ENCODE measurements at regions not wholly inside any gene's neighbourhood (a gene's known extent, or its start where the extent isn't known, plus 50 kb on each side); places are given as distances from the start of the nearest gene placed in this dataset.
"Not testable (repeated sequence)": the region's sequence is repeated elsewhere in the genome, so short reads cannot be mapped to it uniquely, and the experiment has no call there.

DNA sequence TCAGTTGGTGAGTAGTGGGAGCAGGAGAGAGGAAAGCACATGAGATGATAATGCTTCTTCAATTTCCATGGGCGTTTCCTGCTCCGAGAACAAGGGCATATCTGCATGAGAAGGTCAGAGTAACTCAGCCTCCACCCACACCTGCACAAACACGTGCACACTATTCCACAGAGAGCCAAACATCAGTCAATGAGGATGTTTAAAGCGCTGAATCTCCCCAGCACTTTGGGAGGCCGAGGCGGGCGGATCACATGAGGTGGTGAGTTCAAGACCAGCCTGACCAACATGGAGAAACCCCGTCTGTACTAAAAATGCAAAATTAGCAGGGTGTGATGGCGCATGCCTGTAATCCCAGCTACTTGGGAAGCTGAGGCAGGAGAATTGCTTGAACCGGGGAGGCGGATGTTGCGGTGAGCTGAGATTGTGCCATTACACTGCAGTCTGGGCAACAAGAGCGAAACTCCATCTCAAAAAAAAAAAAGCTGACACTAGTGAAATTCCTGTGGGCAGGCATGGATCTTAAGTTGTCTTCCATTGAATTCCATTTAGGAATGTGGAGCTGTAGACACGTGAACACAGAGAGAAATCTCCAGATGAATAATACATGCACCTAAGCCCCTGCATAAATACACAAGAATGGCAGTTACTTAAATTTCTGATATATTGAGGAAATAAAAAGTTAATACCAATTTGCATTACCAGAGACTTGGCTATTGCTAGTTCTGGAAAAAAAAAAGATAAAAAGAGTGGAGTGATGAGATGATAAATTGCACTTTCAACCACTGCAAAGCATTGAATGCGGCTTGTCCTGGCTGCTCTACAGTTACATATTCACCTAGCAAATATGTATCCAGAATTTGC lies 1097.4 kb upstream of the TMEM132C start:
- DNase-seq (ENCODE audit: low spot score): no peak

DNA sequence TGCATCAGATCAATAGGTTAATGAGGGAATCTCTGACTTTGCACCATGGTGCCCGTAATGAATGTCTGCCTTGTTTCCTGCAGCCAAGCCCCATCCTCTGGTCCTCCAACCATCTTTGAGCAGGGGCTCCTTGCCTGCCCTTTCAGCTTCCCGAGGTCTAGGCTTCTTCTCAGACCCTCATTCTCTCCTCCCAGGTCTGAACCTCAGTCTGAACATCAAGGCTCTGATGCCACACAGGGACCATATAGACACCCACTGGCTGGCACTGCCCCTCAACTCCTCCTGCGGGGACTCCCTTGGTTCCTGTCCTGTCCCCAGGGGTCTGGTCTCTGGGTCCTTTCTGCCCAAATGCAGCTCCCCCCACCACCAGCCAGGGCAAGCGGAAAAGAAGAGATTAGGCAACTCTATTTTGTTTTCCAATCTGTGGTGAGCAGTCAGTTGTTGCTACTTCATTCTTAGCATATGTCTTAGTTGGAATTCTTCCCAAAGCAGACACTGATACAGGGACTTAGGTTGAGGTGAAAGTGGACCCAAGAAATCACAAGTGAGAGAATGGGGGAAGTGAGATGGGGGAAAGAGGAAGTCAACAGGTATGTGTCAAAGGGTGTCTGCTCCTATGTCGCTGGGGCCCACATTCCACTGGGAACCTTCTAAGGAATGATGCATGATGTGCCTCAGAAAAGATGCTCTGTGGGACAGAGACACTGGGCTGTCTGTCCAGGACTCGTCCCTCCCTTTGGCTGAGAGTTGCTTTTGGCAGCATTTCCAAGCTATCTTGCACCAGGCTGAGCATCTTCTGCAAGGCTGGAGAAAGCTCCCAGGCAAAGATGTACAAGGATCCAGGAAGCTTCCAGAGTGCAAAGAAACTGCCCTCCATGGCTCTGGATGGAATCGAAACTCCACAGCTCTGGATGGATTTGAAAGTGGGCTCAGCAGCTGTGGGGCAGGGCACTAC lies 1096.5 kb upstream of the TMEM132C start:
- DNase-seq (ENCODE audit: low spot score): no peak

DNA sequence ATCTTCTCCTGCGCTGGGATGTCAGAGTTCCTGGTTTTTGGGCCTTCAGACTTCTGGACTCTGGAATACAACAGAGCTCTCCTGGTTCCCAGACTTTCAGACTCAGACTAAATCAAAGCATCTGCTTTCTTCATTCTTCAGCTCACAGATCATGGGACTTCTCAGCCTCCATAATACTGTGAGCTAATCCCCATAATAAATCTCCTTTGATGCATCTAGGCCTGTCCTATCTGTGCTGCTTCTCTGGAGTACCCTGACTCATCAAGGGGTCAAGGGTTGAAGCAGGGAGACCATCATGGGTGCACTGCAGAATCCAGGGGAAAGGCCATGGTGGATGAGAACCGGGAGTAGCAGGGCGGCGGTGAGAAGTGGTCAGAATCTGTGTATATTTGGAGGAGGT lies 1094.1 kb upstream of the TMEM132C start:
- no peak for DNase-seq (ENCODE audit: low spot score)

DNA sequence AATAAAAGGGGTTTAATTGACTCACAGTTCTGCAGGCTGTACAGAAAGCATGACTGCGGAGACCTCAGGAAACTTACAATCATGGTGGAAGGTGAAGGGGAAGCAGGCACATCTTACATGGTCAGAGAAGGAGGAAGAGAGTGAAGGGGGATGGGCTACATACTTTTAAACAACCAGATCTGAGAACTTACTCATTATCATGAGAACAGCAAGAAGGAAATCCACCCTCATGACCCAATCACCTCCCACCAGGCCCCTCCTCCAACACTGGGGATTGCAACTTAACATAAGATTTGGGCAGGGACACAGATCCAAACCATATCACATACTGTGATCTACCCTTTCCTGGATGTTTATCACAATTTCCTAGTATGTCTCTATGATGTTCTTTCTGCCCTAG lies 1093.0 kb upstream of the TMEM132C start:
- DNase-seq (ENCODE audit: low spot score): not testable (repeated sequence)

DNA sequence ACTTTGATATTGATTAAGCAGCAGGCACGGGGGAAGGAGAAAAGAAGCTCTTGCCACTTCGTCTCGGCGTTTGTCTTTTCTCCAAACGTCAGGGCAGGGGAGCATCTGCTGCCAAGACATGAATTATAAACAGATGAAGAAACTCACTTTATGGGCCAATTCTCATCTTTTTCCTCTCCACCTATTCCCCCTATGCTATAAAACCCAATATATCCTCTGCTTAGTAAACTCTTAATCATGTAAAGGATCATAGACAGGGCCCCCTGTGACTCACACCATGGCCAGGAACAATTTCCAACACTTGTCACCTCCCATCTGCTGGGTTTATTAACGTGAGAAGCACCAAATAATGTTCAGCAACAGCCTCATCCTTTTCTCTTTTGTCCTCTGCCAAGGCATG lies 1092.1 kb upstream of the TMEM132C start:
- peak; percentile 1 for DNase-seq (ENCODE audit: low spot score)

DNA sequence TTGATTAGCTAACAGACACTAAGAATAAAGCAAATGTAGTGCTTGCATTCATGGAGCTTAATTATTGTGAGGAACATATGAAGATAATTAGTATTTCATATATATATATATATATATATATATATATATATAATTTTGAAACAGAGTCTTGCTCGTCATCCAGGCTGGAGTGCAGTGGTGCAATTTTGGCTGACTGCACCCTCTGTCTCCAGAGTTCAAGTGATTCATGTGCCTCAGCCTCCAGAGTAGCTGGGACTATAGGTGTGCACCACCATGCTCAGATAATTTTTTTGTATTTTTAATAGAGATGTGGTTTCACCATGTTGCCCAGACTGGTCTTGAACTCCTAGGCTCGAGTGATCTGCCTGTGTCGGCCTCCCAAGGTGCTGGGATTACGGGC lies 1091.6 kb upstream of the TMEM132C start:
- no peak for DNase-seq (ENCODE audit: low spot score)

DNA sequence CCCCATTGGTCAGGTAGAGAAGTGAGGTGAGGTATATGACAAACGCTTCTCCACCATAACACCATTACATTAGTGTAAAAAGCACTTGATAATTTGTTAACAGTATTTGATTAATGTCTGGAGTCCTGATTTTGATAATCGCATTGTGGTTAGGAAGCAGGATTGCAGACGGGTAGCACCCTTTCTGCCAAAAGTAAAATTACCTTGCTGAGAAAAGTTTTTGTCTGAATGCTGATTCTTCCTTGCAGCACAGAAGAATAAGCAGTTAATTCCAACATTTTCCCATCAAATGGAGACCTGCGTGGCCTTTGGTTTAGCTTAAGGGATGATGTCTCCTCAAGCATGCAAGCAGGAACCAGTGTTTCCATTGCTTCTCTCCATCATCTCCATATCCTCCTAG lies 1090.2 kb upstream of the TMEM132C start:
- DNase-seq (ENCODE audit: low spot score): no peak

DNA sequence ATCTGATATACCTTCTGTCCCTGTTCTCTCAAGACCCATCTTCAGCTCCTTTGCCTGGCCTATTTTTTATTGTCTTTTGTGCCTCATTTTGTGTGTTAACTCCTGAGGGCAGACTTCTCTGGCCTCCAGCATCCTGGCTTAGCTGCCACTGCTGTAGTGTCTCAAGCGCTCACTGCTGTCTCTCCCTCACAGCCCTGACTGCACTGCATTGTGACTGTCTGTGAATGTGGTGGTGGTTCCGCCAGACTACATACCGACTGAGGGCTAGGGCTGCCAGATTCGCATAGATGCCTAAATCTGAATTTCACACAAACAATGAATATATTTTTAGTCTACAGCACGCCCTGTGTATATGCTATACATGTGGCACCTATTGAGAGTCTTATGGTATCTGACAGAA lies 1088.9 kb upstream of the TMEM132C start:
- DNase-seq (ENCODE audit: low spot score): no peak

DNA sequence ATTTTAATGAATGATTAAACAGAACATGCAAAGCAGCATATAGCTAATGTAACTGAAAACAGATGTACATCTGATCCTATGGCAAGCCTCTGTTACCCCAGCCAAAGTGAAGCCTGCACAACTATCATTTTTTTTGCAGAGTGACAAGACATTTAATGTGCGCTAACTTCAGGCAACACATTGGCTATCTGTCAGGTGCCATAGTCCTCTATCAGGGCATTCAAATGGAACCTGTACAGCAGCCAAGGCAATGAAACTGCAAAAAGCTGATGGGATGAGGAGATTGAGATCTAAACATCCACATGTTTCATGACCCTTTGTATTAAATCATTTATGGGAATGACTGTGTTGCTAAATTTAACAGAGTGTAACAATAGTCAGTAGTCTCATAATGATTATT lies 1088.5 kb upstream of the TMEM132C start:
- no peak for DNase-seq (ENCODE audit: low spot score)

DNA sequence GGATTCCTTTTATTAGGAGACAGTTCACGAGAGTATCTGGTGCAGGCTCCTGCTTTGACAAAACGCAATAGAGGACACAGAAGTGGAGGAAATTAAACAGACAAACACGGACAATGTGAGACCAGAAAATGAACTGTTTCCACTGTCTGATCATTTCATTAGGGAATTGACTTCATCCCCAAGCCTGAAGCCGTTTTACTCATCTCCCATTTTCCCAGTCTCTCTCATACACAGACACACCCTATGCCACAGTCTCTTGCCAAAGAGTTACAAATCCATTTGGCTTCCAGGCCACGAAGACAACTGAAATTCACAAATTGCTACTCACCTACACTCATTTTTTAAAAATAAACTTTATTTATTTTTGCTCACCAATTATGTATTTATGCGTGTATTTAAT lies 1087.8 kb upstream of the TMEM132C start:
- no peak for DNase-seq (ENCODE audit: low spot score)

DNA sequence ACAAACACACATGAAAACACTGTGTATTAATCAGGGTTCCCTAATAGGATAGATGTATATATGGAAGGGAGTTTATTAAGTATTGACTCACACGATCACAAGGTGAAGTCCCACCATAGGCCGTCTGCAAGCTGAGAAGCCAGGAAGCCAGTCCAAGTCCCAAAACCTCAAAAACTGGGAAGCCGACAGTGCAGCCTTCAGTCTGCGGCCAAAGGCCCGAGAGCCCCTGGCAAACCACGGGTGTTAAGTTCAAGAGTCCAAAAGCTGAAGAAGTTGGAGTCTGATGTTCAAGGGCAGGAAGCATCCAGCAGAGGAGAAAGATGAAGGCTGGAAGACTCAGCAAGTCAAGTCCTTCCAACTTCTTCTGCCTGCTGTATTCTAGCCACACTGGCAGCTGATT lies 1085.0 kb upstream of the TMEM132C start:
- no peak for DNase-seq (ENCODE audit: low spot score)

DNA sequence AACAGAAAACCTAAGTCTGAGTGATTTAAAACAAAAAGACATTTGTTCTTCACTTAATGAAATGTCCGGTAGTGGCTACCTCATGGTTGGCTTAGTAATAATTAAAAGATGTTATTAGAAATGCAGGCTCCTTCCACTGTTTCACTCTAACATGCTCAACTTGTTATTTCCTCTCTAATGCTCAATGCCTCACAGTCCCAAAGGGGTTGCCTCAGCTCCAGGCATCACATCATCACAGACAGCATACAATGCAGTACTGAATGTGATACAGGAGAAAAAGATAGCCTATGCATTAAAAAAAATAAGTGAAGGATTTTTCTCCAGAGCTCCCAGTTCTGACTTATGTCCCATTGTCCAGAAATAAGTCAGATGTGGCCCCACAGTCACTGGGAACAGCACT lies 1077.0 kb upstream of the TMEM132C start:
- DNase-seq (ENCODE audit: low spot score): no peak

DNA sequence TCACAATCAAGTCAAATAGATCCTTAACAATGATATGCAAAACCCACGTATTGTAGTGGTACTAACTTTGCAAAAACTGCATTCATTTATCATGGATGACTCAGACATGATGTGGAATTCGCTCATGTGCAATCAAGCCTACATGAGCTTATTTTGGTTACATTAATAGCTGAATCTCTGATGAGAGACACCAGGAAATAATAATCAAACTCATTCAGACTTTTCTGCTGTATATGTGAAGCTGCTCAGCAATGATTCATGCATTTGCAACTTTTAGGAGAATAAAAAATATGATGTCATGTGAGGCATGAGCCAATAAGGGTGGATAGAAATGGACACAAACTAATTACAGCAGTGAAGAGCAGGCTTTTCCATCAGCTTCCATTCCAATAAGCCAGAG lies 1075.8 kb upstream of the TMEM132C start:
- DNase-seq (ENCODE audit: low spot score): no peak

DNA sequence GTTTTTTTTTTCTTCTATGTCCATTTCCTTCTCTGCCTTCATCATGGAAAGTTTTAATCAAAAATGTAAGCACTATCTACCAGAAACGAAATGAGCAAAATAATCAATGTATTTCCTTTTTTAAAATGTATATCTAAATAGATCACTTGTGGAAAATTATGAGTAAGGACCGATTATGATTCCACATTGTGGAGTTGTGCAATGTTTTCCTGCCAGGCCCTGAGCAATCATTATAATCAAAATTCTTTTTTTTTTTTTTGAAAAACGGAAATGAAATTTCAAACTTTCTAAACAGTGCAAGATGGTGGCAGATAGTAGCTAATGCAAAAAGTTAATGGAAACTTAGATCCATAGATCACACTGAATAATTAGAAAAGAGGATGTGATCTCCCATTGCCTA lies 1074.6 kb upstream of the TMEM132C start:
- no peak for DNase-seq (ENCODE audit: low spot score)

DNA sequence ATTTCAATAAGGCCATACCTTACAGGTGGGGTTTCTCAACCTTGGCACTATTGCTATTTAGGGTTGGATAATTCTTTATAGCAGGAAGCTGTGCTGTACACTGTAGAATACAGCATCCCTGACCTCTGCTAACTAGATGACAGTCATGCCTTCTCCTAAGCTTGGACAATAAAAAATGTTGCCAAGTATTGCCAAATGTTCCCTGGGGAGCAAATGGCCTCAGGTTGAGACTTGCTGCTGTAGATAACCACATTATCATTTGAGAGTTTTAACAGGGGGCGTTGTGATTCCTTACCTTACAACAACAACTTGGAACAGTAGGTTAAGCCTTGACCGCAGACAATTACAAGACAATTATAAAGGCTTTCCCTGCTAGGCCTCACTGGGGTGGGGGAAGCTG lies 1073.6 kb upstream of the TMEM132C start:
- DNase-seq (ENCODE audit: low spot score): no peak

DNA sequence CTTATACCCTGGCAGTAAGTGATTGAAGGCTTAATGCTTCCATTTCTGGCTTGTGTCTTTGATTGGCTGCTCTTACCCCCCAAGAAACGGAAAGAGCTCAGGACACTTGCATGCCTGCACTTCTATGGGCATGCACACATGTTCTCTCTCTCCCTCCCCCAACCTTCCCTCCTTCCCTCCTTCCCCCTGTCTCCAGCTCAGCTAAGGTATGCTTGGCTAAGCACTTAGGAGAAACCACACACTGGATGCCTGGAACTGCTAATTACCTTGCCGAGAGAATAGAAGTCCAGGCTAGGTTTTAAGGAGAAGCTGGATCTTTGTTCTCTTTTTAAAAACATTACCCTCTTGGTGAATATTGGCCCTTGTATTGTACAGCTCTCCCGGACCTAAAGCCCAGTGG lies 1072.8 kb upstream of the TMEM132C start:
- no peak for DNase-seq (ENCODE audit: low spot score)

DNA sequence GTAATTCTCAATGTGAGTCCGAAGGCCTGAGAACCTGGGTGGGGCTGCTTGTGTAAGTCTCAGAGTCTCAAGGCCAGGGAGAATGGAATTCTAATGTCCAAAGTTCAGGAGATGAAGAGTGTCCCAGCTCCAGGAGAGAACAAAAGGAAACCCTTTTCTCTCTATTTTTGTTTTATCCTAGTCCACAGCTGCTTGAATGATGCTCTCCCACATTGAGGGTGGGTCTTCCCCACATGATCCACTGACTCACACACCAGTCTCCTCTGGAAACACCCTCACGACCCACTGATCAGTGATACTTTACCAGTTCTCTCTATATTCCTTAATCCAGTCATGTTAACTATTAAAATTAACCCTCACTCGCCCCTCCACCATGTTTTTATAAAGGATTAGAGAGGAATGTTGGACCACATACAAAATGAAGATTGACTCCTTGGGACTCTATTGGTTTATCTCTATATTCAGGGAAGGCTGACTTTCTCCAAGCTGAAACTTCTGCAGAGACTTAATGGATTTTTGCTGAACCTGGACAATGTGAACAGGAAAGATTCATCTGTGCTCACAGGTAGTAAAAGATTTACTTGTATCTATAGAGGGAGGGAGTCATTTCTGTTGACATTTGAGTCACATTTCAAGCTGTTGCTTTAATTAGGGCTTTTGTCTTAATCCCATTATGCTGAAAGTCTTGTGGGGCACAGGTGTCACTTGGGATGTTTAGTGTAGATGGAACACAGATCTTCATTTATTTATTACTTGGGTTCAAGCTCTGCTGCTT lies 1061.0 kb upstream of the TMEM132C start:
- DNase-seq (ENCODE audit: low spot score): no peak

DNA sequence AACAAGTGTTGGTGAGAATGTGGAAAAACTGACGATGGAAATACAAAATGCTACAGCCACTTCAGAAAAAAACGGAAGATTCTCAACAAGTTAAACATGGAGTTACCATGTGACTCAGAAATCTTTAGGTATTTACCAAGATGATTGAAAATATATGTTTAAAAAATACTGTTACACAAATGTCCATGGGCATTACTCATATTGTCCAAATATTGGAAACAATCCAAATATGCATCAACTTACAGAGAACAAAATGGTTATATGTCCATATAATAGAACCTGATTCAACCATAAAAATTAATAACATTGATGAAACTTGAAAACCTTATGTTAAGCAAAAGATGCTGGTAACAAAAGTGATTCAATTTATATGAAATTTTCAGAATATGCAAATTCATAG lies 1057.7 kb upstream of the TMEM132C start:
- DNase-seq (ENCODE audit: low spot score): no peak

DNA sequence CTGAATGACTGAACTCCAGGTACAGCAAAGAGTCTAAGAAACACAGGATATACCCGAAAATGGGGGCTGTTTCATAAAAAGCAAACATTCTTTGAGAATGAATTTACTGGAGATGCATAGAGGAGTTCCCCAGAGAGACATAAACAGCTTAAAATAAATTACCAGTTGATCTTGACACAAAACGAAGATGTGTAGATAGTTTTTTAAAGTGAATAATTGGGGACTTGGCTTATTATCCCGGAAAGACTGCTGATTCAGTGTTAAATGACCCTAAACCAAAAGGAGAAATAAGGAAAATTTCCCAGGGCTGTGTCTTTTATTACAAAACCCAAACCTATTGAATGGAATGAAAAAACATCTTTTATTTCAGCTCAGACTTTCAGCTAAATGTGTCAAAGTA lies 1052.8 kb upstream of the TMEM132C start:
- no peak for DNase-seq (ENCODE audit: low spot score)

DNA sequence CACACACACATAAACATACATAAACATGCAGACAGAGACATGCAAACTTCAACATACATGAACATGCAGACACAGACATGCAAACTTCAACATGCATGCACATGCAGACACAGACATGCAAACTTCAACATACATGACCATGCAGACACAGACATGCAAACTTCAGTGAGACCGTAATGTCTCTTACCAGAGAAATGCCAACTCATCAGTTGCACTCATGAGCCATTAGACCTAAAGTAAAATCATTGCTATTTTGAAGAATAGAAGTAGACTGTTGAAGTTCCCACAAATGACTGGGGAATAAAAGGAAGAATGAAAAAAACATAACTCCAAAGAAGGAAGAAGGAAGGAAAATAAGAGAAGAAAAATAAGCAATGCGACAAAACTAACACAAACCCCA lies 1044.0 kb upstream of the TMEM132C start:
- no peak for DNase-seq (ENCODE audit: low spot score)

DNA sequence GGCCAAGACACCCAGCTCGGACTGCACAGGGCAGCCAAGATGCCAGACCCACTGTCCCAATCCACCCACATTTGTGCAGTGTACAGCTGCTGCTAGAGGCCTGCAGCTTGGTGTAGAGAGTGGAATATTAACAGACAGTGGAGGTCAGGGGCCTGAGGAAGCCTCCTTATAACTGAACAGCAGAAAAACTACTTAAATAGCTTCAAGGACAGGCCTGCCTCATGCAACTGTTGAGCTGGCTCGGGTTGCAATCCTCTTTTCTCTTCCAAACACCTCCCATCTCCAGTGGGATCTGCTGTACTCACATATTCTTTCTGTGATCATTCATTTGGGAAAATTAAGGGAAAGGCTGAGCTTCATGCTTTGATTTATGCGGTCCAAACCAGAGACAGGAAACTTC lies 1043.2 kb upstream of the TMEM132C start:
- DNase-seq (ENCODE audit: low spot score): no peak

DNA sequence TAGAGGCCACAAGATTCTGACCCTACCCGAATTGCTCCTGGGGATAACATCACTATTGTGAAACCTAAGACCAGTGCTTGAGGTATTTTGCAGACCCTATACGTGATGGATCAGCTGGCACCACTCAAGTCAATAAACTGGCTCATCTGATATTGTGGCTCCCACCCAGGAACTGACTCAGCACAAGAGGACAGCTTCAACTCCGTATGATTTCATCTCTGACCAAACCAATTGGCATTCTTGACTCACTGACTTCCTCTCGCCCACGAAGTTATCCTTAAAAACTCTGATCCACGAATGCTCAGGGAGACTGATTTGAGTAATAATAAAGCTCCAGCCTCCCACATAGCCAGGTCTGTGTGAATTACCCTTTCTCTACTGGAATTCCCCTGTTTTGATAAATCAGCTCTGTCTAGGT lies 1036.1 kb upstream of the TMEM132C start:
- DNase-seq (ENCODE audit: low spot score): peak; percentile 69
